H9 (cell line): ENCODE measurements at regions not wholly inside any gene's neighbourhood (a gene's known extent, or its start where the extent isn't known, plus 50 kb on each side); places are given as distances from the start of the nearest gene placed in this dataset.

Experiments
- DNase-seq: peaks from one replicate; pipeline ENCODE4 v3.0.0-alpha.2; 2017
- H2AFZ ChIP-seq: one replicate; pipeline ENCODE4 v1.6.1; 2013; ENCODE audit warnings: mild to moderate bottlenecking, low read length, control low read depth, moderate library complexity
- H2AK5ac ChIP-seq: 2 replicates; pipeline ENCODE4 v1.6.1; 2013; ENCODE audit warnings: low read length, control low read depth, mixed read lengths; ENCODE audit not compliant: insufficient read length
- H2BK120ac ChIP-seq: one replicate; pipeline ENCODE4 v1.6.1; 2013; ENCODE audit warnings: low read depth, mild to moderate bottlenecking, low read length, control low read depth, inconsistent platforms; ENCODE audit not compliant: poor library complexity, severe bottlenecking
- H2BK12ac ChIP-seq: 2 replicates; pipeline ENCODE4 v1.6.1; 2013; ENCODE audit warnings: low read length, control low read depth, mixed read lengths, low read depth; ENCODE audit not compliant: insufficient read length
- H2BK15ac ChIP-seq: 2 replicates; pipeline ENCODE4 v1.6.1; 2013; ENCODE audit warnings: low read depth, low read length, control low read depth
- H2BK20ac ChIP-seq: one replicate; pipeline ENCODE4 v1.6.1; 2013; ENCODE audit warnings: low read depth, mild to moderate bottlenecking, low read length, control low read depth, inconsistent platforms; ENCODE audit not compliant: poor library complexity, severe bottlenecking
- H2BK5ac ChIP-seq: 2 replicates; pipeline ENCODE4 v1.6.1; 2013; ENCODE audit warnings: low read length, control low read depth, mixed read lengths; ENCODE audit not compliant: insufficient read length
- H3K14ac ChIP-seq: 2 replicates; pipeline ENCODE4 v1.6.1; 2013; ENCODE audit warnings: low read length, control low read depth; ENCODE audit not compliant: insufficient read depth
- H3K18ac ChIP-seq: 2 replicates; pipeline ENCODE4 v1.6.1; 2013; ENCODE audit warnings: low read depth, mild to moderate bottlenecking, mixed read lengths, low read length, control low read depth; ENCODE audit not compliant: insufficient read length
- H3K23ac ChIP-seq: 2 replicates; pipeline ENCODE4 v1.6.1; 2013; ENCODE audit warnings: low read length, control low read depth, mixed read lengths, low read depth; ENCODE audit not compliant: insufficient read length
- H3K23me2 ChIP-seq: 2 replicates; pipeline ENCODE4 v1.6.1; 2013; ENCODE audit warnings: low read depth, mild to moderate bottlenecking, mixed read lengths, low read length, control low read depth; ENCODE audit not compliant: insufficient read length, poor library complexity, severe bottlenecking
- H3K27ac ChIP-seq: 2 replicates; pipeline ENCODE4 v1.5.1; 2013; ENCODE audit warnings: low read length, control low read depth, mixed read lengths, low read depth; ENCODE audit not compliant: insufficient read length
- H3K27me3 ChIP-seq: 2 replicates; pipeline ENCODE4 v1.6.1; 2013; ENCODE audit warnings: low read length, control low read depth, inconsistent platforms; ENCODE audit not compliant: insufficient read depth
- H3K4ac ChIP-seq: 2 replicates; pipeline ENCODE4 v1.6.1; 2013; ENCODE audit warnings: low read depth, mild to moderate bottlenecking, control low read depth, inconsistent platforms, low read length, moderate library complexity
- H3K4me1 ChIP-seq: 2 replicates; pipeline ENCODE4 v1.6.1; 2013; ENCODE audit warnings: low read length, control low read depth, inconsistent platforms; ENCODE audit not compliant: insufficient read depth
- H3K4me2 ChIP-seq: 2 replicates; pipeline ENCODE4 v1.6.1; 2013; ENCODE audit warnings: low read length, control low read depth, mixed read lengths; ENCODE audit not compliant: insufficient read length, insufficient read depth
- H3K56ac ChIP-seq: 2 replicates; pipeline ENCODE4 v1.6.1; 2013; ENCODE audit warnings: low read depth, mild to moderate bottlenecking, mixed read lengths, low read length, control low read depth; ENCODE audit not compliant: insufficient read length
- H3K79me1 ChIP-seq: 2 replicates; pipeline ENCODE4 v1.6.1; 2013; ENCODE audit warnings: low read depth, mild to moderate bottlenecking, moderate library complexity, low read length, control low read depth, inconsistent platforms; ENCODE audit not compliant: insufficient read depth, poor library complexity, severe bottlenecking
- H3K79me2 ChIP-seq: 2 replicates; pipeline ENCODE4 v1.6.1; 2013; ENCODE audit warnings: low read length, control low read depth, inconsistent platforms; ENCODE audit not compliant: insufficient read depth
- H3K9ac ChIP-seq: 2 replicates; pipeline ENCODE4 v1.6.1; 2013; ENCODE audit warnings: low read length, control low read depth, mixed read lengths; ENCODE audit not compliant: insufficient read length; ENCODE audit errors: extremely low read depth
- H3K9me3 ChIP-seq: one replicate; pipeline ENCODE4 v1.6.1; 2013; ENCODE audit warnings: low read depth, low read length, inconsistent platforms; ENCODE audit not compliant: control insufficient read depth
- H3T11ph ChIP-seq: one replicate; pipeline ENCODE4 v1.6.1; 2013; ENCODE audit warnings: mild to moderate bottlenecking, low read length, control low read depth, inconsistent platforms
- H4K20me1 ChIP-seq: one replicate; pipeline ENCODE4 v1.6.1; 2013; ENCODE audit not compliant: control insufficient read depth, insufficient read length, insufficient read depth
- H4K5ac ChIP-seq: 2 replicates; pipeline ENCODE4 v1.6.1; 2013; ENCODE audit warnings: low read depth, mild to moderate bottlenecking, mixed read lengths, low read length, control low read depth; ENCODE audit not compliant: insufficient read length
- H4K8ac ChIP-seq: replicated peaks from 2 replicates; pipeline ENCODE4 v1.6.1; 2013; ENCODE audit warnings: low read length, control low read depth, mixed read lengths, low read depth; ENCODE audit not compliant: insufficient read length
- H4K91ac ChIP-seq: 2 replicates; pipeline ENCODE4 v1.6.1; 2013; ENCODE audit warnings: low read depth, mild to moderate bottlenecking, moderate library complexity, mixed read lengths, low read length, control low read depth; ENCODE audit not compliant: insufficient read length
- H3K27ac Mint-ChIP-seq, 3 experiments: 2 replicates in 2 of 3; 3 replicates in 1 of 3; pipeline ENCODE4 v1.8.0; 2020 to 2021; ENCODE audit warnings: mixed read lengths in 3 of 3, mild to moderate bottlenecking in 1 of 3, moderate library complexity in 1 of 3
- H3K27me3 Mint-ChIP-seq: 2 replicates; pipeline ENCODE4 v1.8.0; 2021; ENCODE audit warnings: low read depth, mild to moderate bottlenecking, moderate library complexity, mixed read lengths
- H3K36me3 Mint-ChIP-seq, 3 experiments: 2 replicates in 2 of 3; 3 replicates in 1 of 3; pipeline ENCODE4 v1.8.0; 2020 to 2021; ENCODE audit warnings: low read depth in 3 of 3, mixed read lengths in 3 of 3; ENCODE audit not compliant: insufficient read depth in 1 of 3
- H3K4me1 Mint-ChIP-seq, 2 experiments: 2 replicates each; pipeline ENCODE4 v1.8.0; 2020; ENCODE audit warnings: mixed read lengths in 2 of 2
- H3K4me3 Mint-ChIP-seq, 2 experiments: 2 replicates in 1 of 2; 3 replicates in 1 of 2; pipeline ENCODE4 v1.8.0; 2020 to 2021; ENCODE audit warnings: mild to moderate bottlenecking in 2 of 2, mixed read lengths in 2 of 2, moderate library complexity in 1 of 2
- H3K9me3 Mint-ChIP-seq, 2 experiments: 2 replicates in 1 of 2; 3 replicates in 1 of 2; pipeline ENCODE4 v1.8.0; 2020; ENCODE audit warnings: mild to moderate bottlenecking in 2 of 2, mixed read lengths in 2 of 2, moderate library complexity in 1 of 2
- CTCF ChIP-seq: fragments of 200-600 bp; sonication (generic); conservative IDR thresholded peaks from 3 replicates; pipeline ENCODE4 v1.8.0; 2021; ENCODE audit warnings: antibody characterized with exemption, mild to moderate bottlenecking
- WGBS: extraction: QIAGEN DNeasy Blood & Tissue Kit; methylation state at CpG from one replicate; pipeline ENCODE4 v1.1.7; 2013; ENCODE audit warnings: missing lambda C conversion rate, low lambda C conversion rate, mixed read lengths; ENCODE audit not compliant: insufficient read length; ENCODE audit errors: extremely low coverage; 5-methylcytosine and 5-hydroxymethylcytosine counted together

- no peaks in the 10 kb centered on the region for H3K27me3 ChIP-seq
- H4K20me1 ChIP-seq, result no peaks in the 10 kb centered on the region
- H3K4me2 ChIP-seq, result no peak overlapping the region
- no peak overlapping the region for H2BK120ac ChIP-seq
- H3K27ac ChIP-seq, result no peak overlapping the region
- peaks cover 2% of the 10 kb centered on the region for H3K23me2 ChIP-seq
- H2AFZ ChIP-seq, result no peak overlapping the region
- no peaks in the 10 kb centered on the region for H3K4me1 ChIP-seq
- no peak for TF ChIP-seq CTCF
- no peak overlapping the region for H2BK15ac ChIP-seq
- no peak overlapping the region for H3K56ac ChIP-seq
- H3T11ph ChIP-seq, result no peak overlapping the region
- Mint-ChIP-seq H3K9me3 (peaks cover under 1 to 4% of the 10 kb centered on the region in 2 experiments; a peak in 3 of 5 replicates), H3K36me3 (peaks cover 0 to under 1% (median 0%) of the 10 kb centered on the region in 3 experiments; a peak in 2 of 7 replicates), H3K27ac (no peak overlapping the region), H3K27me3 (peaks cover 9% of the 10 kb centered on the region), H3K4me1 (peaks cover 0 to 6% of the 10 kb centered on the region in 2 experiments; a peak in 2 of 4 replicates), H3K4me3 (no peak overlapping the region)
- no peak overlapping the region for H2BK12ac ChIP-seq
- no peak overlapping the region for H4K5ac ChIP-seq
- H3K14ac ChIP-seq, result no peak overlapping the region
- H3K79me2 ChIP-seq, result no peaks in the 10 kb centered on the region
- no CpG with 5 or more reads among the region's 5 CpGs for WGBS
- no peak overlapping the region for H3K9ac ChIP-seq
- H2BK5ac ChIP-seq, result no peak overlapping the region
- no peak for DNase-seq
- no peaks in the 10 kb centered on the region for H3K9me3 ChIP-seq
- H3K23ac ChIP-seq, result no peak overlapping the region
- H2BK20ac ChIP-seq, result no peak overlapping the region
- no peak overlapping the region for H3K4ac ChIP-seq
- no peaks in the 10 kb centered on the region for H3K79me1 ChIP-seq
- H2AK5ac ChIP-seq, result no peak overlapping the region
- no peak overlapping the region for H4K8ac ChIP-seq
- no peak overlapping the region for H3K18ac ChIP-seq
- no peak overlapping the region for H4K91ac ChIP-seq
These were observed 62.1 kb downstream of the ING1 start for GRCh38 chr13:110775576-110775975.
